NCI-H2029 (cell line): ENCODE measurements at regions not wholly inside any gene's neighbourhood (a gene's known extent, or its start where the extent isn't known, plus 50 kb on each side); places are given as distances from the start of the nearest gene placed in this dataset.
"Not testable (repeated sequence)": the region's sequence is repeated elsewhere in the genome, so short reads cannot be mapped to it uniquely, and the experiment has no call there.

Experiments
- DNase-seq: peaks from one replicate; lab custom pipeline; 2025; lab: John Stamatoyannopoulos, UW

DNA sequence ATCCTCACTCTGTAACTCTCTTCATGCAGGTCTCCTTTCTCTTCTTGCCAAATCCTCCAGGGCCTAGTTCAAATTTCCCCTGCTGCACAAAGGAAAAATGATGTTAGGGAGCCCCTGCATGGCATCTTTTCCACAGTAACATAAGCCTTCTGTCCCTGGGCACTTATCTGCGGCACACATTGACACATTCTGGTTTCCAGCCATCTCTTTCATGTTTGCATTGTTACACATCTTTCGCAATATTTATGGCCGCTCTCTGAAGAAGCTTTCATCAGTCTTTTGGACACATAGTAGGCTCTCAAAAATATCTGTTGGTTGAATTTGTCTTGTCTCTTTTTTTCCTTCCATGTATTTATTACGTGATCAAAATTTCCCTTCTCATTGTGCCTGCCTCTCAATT lies 1806.1 kb upstream of the PIK3C3 start:
- no peak for DNase-seq

DNA sequence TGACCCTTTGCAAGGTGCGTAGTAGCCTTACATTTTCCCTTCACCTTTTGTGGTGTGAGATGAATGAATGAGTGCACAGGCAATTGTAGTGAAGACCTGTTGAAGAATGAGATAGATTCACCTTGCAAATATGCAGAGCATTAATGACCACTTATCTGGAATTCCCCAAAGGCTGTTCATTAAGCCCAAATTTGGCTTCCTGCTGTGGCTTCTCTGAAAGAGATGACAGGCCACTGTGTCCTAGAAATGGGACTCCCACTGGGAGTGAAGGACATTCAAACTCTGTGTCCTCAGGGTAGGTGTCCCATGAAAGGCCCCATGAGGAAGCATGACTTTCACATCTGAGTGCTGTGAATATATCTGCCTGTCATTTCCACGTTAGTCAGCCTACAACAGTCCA lies 1821.8 kb upstream of the PIK3C3 start:
- DNase-seq, result no peak

DNA sequence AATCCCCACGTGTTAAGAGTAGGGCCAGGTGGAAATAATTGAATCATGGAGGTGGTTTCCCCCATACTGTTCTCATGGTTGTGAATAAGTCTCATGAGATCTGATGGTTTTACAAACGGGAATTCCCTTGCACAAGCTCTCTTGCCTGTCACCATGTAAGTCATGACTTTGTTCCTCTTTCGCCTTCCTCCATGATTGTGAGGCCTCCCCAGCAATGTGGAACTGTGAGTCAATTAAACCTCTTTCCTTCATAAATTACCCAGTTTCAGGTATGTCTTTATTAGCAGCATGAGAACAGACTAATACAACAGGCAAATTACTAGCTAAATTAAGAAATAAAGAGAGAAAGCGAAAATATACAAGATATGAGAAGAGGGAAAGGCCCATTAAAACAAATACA lies 1822.6 kb upstream of the PIK3C3 start:
- DNase-seq, result not testable (repeated sequence)

DNA sequence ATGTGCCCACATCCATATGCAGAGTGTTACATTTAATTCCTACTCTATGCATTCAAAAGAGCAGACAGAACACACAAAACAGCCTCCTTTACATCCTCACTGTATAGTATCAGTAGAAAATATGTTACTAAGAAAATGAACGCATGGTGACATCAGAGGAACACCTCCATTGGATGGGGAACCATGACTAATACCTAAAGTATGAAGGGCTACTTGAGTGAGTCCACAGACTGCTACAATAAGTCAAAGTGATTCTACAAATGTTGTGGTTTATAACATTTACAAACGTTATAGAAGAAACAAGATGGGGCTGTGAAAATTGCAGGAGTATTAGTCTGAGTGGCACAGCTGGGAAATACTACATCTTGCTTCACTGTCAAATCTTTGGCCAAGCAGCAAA lies 1830.9 kb upstream of the PIK3C3 start:
- no peak for DNase-seq

DNA sequence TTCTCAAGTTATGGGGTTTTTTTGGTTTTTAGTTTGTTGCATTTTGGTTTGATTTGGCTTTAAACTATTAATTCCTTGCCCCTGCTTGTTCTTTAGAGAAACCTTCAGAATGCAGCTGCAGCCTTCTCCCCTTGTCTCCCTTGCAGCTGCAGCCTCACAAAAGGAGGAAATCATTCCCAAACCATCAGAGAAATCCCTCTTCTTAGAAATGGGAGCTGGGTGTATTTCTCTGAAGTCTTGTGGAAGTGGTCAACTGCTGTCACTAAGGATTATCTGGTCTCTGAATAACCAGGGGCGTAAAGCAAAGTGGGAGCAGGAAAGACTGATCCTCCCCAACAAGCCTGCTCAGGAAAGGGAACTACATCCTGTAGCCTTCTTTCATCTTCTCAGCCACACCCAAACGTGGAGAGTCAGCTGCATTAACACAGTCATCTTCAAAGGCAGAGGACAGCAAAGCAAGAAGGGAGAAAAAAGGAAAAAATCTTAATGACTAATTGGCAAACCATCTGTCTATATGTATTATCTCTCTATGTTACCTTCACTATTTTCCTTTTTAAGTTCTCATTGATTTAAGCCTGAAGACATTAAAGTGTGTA lies 1834.1 kb upstream of the PIK3C3 start:
- DNase-seq, result no peak

DNA sequence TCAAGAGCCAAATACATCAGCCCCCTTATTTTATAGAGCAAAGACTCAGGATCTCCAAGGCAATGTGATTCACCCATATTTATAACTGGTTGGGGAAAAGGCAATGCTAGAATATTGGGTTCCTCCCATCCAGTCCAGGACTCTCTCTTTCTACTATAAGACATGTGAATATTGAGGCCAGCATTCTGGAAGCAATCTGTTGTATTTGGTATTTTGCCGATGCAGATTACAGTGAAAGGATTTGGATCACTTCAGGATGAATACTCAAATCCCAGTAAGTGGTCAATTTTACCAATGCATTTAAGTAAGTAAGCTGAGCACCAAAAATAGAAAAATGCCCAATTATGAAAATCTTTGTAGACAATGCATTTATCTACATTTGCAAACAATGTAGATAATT lies 1834.7 kb upstream of the PIK3C3 start:
- DNase-seq, result no peak

DNA sequence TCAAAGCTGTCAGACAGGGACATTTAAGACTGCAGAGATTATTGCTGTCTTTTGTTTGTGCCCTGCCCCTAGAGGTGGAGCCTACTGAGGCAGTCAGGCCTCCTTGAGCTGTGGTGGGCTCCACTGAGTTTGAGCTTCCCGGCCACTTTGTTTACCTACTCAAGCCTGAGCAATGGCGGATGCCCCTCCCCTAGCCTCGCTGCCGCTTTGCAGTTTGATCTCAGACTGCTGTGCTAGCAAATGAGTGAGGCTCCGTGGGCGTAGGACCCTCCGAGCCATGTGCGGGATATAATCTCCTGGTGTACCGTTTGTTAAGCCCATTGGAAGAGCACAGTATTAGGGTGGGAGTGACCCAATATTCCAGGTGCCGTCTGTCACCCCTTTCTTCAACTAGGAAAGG lies 1835.5 kb upstream of the PIK3C3 start:
- DNase-seq, result not testable (repeated sequence)

DNA sequence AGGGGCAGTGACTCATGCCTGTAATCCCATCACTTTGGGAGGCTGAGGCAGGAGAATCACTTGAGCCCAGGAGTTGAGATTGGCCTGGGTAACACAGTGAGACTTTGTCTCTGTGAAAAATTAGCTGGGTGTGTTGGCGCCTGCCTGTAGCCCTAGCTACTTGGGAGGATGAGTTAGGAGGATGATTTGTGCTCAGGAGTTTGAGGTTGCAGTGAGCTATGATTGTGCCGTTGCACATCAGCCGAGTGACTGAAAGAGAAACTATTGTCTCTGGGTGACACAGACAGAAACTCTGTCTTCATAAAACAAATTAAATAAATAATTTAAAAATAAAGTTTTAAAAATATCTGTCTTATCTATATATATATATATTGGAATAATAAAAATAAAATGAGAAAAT lies 1844.6 kb upstream of the PIK3C3 start:
- no peak for DNase-seq

DNA sequence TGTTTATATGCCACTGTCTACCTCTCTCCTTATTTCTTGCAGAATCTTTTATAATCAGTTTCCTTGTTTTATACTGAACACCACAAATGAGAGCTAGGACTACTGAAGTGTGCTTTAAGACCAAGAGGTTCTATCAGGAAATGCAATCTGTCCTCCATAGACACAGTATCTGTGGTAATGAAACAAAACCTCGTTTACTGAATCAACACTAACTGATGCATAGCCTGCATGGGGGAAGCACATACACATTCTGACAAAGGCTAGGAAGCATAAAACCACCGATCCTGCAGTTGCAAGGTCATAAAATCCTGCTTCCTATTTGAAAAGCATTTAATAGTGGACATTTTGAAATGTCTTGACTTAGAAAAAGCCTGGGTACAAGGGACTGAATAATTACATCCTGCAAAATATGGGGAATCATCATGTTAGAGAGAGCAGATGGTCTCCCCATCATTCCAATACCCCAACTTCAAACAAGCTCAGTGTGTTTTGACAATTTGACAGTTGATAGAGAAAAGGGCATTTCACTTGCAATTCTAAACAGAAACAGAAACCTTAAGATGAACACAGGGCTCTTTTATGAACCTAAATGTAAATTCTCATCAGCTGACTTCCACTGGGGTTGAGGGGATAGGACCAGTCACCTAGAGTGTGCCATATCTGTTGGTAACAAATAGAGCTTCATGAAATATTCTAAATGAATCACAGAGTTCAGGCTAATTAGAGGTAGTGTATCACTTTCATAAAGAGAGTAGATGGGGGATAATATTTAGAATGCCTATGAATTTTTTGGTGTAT lies 1845.6 kb upstream of the PIK3C3 start:
- DNase-seq, result peak; percentile 42

DNA sequence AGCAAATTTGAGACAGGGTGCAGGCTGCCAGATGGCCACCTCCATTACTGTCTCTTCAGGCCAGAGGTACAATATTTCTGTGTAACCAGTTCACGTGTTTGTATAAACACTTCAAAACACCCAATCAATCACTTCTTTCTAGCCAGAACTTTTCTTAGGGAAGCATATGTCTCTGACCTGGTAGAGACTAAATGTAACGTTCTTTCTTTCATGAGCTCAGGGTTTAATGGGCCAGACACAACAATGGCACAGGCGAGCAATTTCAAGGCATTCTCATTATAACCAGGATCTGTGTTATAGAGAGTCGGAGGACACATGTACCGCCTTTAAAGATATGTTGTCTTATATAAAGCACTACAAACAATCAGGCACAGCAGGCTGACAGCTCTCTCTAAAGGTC lies 1846.4 kb upstream of the PIK3C3 start:
- peak; percentile 17 for DNase-seq

DNA sequence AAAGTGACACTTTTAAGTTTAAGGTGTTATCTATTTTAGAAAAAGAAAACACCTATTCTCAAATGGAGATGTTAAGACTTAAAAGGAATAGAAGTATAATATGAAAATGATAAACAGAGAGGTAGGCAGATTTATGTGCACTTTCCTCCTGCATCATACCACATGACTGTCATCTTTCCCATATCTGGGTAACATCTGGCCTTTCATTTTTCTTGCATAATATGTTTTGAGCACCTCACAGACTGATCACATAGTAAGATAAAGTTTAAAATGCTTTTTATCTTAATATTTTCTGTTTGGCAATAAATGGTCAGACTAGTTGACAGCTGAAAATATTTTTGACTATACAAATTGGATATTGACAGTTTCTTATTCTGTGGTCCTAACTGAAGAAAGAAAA lies 1852.1 kb upstream of the PIK3C3 start:
- DNase-seq, result no peak

DNA sequence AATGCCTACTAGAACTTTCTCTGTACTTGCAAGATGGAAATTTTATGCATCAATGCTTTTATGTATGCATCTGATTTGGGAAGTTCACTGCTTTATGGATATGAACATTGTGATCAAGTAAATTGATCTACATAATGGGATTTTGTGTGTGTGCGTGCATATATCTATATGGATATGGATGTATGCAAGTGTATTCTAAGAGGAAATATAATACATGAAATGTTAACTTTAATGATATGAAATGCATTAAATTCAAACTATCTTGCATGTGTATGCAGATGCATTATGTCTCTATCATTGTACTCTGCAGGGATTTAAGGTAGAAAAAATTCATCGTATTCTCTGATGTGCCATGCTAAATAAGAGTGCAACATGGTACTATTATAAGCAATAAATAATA lies 1855.4 kb upstream of the PIK3C3 start:
- DNase-seq, result no peak

DNA sequence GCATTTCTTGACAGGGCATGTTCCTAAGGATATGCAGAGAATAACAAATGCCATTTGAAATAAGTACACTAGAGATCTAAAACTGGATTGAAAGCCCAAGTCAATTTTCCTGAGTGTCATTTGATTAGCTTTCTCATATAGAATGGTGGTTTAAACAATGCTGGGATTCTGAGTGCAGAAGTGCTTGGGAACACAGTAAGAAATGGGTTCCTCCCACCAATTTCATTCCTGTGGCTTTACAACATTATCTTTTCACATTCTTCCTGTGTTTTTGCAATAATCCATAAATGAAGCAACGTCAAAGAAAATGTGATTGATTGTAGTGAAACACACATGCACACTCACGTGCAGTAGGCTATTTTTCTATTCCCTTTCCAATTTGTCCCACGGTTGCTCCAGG lies 1858.4 kb upstream of the PIK3C3 start:
- DNase-seq, result no peak

DNA sequence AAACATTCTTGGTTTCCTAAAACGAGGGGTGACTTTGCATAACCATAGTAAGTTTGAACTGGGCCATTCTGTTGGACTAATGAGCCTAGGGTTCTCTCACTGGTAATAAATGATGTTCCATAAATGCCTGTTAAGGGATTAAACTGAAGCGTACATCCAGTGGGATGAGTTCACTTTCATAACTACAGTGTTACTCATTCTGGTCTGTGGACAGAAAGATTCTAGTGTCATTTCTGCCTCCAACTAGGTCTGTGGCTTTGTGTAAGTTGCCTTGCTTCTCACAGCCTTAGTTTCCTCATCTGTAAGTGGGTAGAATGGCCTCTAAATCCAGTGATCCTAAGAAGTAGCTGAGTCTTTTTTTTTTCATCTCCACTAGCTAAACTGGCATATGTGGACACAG lies 1860.6 kb upstream of the PIK3C3 start:
- no peak for DNase-seq

DNA sequence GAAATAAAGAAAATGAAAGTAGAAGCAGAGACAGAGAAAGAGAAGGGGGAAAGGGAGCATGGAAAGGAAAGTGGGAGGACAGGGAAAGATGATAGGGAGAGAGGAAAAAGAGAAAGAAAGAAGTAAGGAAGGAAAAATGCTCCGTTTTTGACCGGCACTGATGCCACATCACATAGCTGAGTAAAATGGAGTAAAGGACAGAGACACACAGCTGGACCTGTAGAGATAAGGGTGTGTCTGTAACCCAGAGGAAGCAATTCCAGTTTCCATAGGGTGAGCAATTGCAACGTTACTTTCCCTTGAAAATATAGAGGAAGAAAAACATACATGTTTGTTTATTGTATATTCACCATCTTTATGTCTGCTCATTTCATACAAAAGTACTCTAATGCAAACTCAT lies 1866.9 kb upstream of the PIK3C3 start:
- DNase-seq, result no peak

DNA sequence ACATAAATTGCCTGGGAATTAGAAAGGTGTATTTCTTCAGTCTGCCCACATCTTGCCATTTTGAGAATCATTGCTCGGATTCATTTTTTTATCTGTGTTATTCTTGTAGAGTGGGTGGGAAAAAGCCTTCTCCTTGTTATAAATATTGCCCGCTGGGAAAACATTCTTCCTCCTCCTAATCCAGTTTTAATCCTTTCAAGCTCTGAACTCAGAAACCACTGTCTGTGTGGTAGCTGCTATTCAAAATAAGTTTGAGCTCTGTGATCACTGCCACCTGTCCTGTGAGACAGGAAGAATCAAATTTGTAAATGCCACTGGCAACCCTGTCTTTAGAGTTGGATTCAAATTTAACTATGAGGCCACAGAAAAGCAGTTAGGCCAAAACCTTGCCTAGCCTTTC lies 1875.2 kb upstream of the PIK3C3 start:
- no peak for DNase-seq

DNA sequence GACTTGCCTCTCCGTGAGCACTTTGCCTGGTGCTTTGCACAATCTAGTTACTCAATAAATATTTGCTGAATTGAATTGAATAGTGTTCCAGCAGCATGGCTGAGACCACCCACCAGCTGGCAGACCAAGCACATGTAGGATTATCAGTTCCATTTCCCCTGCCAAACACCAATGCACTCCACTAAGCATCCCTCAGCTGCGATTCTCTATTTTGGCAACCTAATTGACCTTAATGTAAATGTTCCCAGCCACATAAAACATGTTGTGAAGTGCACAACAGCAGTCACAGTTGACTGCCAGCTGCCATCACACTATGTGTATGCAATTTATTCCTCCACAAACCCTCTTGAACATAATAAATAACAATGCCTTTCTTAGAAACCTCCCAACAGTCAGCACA lies 1879.4 kb upstream of the PIK3C3 start:
- DNase-seq, result no peak

DNA sequence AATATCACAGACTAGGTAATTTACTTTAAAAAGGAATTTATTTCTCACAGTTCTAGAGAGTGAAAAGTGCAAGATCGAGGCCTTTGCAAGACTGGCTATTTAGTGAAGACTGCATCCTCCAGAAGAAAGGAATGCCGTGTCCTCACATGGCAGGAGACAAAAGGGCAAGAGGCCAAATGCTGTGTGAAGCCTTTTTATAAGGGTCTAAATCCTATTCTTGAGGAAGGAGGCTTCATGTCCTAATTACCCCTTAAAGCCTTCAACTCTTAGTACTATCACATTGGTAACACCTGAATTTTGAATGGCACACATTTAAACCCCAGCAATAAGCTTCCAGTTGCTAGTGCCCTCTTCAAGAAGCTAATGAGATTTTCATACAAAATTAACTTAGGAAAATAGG lies 1882.3 kb upstream of the PIK3C3 start:
- no peak for DNase-seq

DNA sequence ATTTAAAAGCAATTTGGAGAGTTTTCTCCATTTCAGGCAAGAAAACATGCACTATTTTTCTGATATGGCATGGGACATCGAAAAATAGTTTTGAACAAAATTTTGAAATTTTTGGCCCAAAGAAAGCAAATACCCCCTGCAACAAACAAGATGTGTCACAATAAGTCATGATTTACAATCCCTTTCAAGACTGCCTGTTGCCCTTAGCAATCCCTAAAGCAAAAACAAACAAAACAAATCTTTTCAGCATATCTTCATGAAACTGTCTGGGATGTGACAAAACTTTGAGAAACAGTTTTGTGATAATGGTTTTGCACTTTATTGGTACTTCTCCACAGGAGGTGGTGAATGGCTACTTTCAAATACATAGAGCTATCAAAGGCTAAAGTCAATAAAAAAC lies 1888.7 kb upstream of the PIK3C3 start:
- no peak for DNase-seq

DNA sequence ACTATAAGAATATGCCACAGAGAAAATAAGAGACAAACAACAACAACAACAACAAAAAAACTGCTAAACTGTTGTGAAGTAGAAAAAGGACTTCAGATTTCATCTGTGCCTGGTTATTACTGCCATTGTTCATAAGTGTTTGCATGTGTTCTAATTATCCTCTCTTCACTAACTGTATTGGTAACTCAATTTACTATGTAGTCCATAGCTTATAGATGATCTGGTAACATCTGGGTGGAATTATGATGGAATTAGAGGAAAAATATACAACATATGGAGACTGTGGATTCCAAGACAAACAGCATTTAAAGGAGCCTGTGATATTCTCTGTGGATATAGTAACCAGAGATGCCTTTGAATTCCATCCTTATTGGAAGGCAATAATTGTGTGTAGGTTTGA lies 1891.5 kb upstream of the PIK3C3 start:
- DNase-seq, result no peak

DNA sequence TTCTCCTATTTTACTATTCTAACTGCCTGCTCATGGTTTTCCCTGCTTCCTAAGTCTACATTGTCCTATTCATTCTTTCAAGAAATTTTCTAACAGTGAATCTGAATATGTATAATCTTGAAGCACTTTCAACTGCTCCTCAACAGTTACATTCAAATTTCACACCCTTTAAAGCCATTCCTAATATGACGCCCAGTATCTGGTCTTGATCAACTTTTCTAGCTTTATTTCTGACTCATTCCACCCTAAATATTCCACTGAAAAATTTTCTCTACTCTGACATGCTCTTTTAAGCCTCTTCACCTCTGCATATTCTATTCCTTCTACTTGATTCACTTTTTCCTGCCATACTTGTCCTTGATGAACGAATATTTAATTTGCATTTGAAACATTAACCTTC lies 1893.9 kb upstream of the PIK3C3 start:
- no peak for DNase-seq

DNA sequence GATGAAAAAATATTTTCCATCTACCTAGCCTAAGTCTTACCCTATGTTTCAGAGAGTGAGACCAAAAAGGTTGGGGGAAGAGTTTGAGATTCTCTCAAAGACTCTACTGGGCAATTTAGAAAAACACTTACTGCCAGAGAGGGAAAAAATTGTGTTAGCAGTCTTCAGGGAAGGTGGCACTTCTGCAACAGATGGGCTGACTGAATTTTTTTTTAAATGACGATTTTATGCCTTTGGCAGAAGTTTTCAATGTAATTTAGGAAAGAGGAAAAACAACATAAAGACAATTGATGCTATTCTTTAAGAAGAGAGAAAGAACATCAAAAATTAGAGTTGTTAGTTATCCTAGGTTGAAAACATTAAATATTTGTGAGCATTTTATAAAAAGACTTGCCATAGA lies 1894.5 kb upstream of the PIK3C3 start:
- no peak for DNase-seq

DNA sequence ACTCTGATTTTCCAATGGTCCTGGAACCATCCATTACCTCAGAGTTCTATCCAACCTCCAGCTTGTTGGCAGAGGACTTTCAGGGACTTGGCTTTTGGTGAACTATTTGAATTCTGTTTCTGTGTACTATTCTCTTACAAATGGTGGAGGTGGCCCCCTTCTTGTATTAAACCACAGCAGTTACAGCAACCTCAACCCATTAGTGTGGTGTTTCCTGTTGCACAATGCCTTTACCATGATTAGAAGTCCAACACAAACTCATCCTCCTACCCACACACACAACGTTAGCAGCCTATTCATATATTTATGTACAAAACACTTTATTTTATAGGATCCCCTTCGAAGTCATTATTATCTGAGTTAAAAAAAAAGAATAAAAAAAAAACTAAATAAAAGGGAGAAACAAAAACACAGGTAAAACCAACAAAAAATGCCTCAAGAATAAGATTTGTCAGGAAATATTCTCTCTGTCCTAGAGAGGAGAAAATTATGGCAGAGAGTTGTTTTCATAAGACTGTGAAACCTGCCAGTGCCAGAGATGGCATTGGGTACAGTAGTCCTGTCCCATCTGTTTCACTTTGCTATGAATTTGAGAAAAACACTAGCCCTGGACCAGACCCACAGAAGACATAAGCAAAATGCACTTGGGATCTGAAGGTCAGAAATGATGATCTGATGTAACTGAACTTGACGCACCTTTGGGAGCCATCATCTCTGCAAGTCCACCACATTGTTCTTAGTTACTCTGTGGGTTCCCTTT lies 1896.0 kb upstream of the PIK3C3 start:
- DNase-seq, result no peak
